ENCODE measurements at regions not wholly inside any gene's neighbourhood (a gene's known extent, or its start where the extent isn't known, plus 50 kb on each side); places are given as distances from the start of the nearest gene placed in this dataset.

DNA sequence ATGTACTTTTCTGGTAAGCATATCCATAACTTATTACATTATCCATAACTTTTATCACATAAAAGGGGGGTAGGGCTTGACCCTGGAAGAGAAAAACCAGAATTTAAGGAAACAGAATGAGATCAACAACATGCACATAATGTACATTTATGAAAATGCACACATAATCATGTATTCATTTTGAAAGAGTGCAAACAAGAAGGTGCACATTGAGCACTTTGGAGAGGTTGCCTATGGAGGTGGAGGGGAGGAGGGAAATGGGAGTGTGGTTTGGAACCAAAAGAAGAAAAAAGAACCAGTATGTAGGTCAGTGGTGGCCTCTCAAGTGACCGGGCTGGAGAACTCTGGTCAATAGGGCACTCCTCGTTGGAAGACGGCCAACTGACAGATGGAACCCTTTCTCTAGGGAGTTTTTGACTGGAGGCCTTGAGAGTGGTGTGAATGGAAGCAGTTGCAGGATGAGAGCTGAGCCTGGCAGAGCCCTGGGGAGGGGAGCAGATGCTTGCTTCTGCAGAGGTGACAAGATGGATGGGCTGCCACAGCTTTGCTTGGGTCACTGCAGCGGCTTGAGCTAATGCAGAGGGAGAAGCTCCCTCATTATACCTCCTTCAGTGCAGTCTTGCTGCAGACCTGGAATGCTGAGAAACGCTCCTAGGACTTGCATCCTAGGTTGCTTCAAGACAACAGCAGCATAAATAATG lies 192.7 kb downstream of the SEC23IP start:
- TF ChIP-seq, protein P1, sequence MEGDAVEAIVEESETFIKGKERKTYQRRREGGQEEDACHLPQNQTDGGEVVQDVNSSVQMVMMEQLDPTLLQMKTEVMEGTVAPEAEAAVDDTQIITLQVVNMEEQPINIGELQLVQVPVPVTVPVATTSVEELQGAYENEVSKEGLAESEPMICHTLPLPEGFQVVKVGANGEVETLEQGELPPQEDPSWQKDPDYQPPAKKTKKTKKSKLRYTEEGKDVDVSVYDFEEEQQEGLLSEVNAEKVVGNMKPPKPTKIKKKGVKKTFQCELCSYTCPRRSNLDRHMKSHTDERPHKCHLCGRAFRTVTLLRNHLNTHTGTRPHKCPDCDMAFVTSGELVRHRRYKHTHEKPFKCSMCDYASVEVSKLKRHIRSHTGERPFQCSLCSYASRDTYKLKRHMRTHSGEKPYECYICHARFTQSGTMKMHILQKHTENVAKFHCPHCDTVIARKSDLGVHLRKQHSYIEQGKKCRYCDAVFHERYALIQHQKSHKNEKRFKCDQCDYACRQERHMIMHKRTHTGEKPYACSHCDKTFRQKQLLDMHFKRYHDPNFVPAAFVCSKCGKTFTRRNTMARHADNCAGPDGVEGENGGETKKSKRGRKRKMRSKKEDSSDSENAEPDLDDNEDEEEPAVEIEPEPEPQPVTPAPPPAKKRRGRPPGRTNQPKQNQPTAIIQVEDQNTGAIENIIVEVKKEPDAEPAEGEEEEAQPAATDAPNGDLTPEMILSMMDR (IDR thresholded peaks at IDR 0.05; ENCODE audit: poor library complexity) = no peak
- TF ChIP-seq EZH2phosphoT487 (IDR thresholded peaks at IDR 0.05; ENCODE audit: low read depth, severe bottlenecking, unreplicated experiment) (no peak), EZH2 (IDR thresholded peaks at IDR 0.05; ENCODE audit: borderline replicate concordance) (no peak)
